NCI-H146 treated with DMSO at 0.1 percent for 48 hours (cell line): ENCODE measurements at regions not wholly inside any gene's neighbourhood (a gene's known extent, or its start where the extent isn't known, plus 50 kb on each side); places are given as distances from the start of the nearest gene placed in this dataset.
A peak's percentile ranks its signal among the peaks of the same experiment; 100 is the strongest.

ENCODE experiments used
- DNase-seq: peaks from one replicate; lab custom pipeline; 2025; ENCODE audit not compliant: unreplicated experiment; lab: John Stamatoyannopoulos, UW

GRCh38 chr13:34405410-34406181 is 536.5 kb upstream of the NBEA start:
- no peak for DNase-seq

- DNase-seq = no peak
Measured at GRCh38 chr13:34408640-34409039, 533.4 kb upstream of the NBEA start.

- no peak for DNase-seq
Measured at GRCh38 chr13:34409496-34410182, 532.4 kb upstream of the NBEA start.

- no peak for DNase-seq
Measured at GRCh38 chr13:34410678-34411077, 531.4 kb upstream of the NBEA start.

- no peak for DNase-seq
Measured at GRCh38 chr13:34411177-34411576, 530.9 kb upstream of the NBEA start.

- DNase-seq = no peak
Measured at GRCh38 chr13:34411894-34412293, 530.2 kb upstream of the NBEA start.

- DNase-seq = no peak
Measured at GRCh38 chr13:34412295-34412694, 529.8 kb upstream of the NBEA start.

GRCh38 chr13:34412817-34413375 is 529.2 kb upstream of the NBEA start:
- DNase-seq = no peak

GRCh38 chr13:34413538-34414210 is 528.4 kb upstream of the NBEA start:
- no peak for DNase-seq

- no peak for DNase-seq
Measured at GRCh38 chr13:34414616-34415015, 527.5 kb upstream of the NBEA start.

GRCh38 chr13:34416971-34417380 is 525.1 kb upstream of the NBEA start:
- no peak for DNase-seq

GRCh38 chr13:34417896-34418295 is 524.2 kb upstream of the NBEA start:
- DNase-seq = no peak

- peak; percentile 63 for DNase-seq
Measured at GRCh38 chr13:34419025-34419424, 523.0 kb upstream of the NBEA start.

GRCh38 chr13:34419755-34420154 is 522.3 kb upstream of the NBEA start:
- peak; percentile 67 for DNase-seq

GRCh38 chr13:34420702-34421346 is 521.2 kb upstream of the NBEA start:
- DNase-seq = no peak

GRCh38 chr13:34421347-34421719 is 520.7 kb upstream of the NBEA start:
- DNase-seq = no peak

- DNase-seq = no peak
Measured at GRCh38 chr13:34421858-34422475, 520.1 kb upstream of the NBEA start.

- DNase-seq = no peak
Measured at GRCh38 chr13:34422956-34423355, 519.1 kb upstream of the NBEA start.

- no peak for DNase-seq
Measured at GRCh38 chr13:34425327-34425949, 516.6 kb upstream of the NBEA start.

GRCh38 chr13:34428911-34429310 is 513.2 kb upstream of the NBEA start:
- no peak for DNase-seq
